GM19455 (cell line): ENCODE measurements at regions not wholly inside any gene's neighbourhood (a gene's known extent, or its start where the extent isn't known, plus 50 kb on each side); places are given as distances from the start of the nearest gene placed in this dataset.
A peak's percentile ranks its signal among the peaks of the same experiment; 100 is the strongest.
"Not testable (repeated sequence)": the region's sequence is repeated elsewhere in the genome, so short reads cannot be mapped to it uniquely, and the experiment has no call there.

Source experiments
- ATAC-seq: cut with Tn5 transposase; IDR thresholded peaks from one replicate; pipeline ENCODE4 v1.9.1; 2021; ENCODE audit not compliant: unreplicated experiment

GRCh38 chr1:99062192-99062591 lies 57.5 kb upstream of the PLPPR5 start:
- ATAC-seq, result no peak

- no peak for ATAC-seq
Measured at GRCh38 chr1:99069146-99069545, 64.5 kb upstream of the PLPPR5 start.

- not testable (repeated sequence) for ATAC-seq
Measured at GRCh38 chr1:99078529-99078928, 73.9 kb upstream of the PLPPR5 start.

- no peak for ATAC-seq
Measured at GRCh38 chr1:99082366-99082765, 77.7 kb upstream of the PLPPR5 start.

- no peak for ATAC-seq
Measured at GRCh38 chr1:99083338-99083737, 78.7 kb upstream of the PLPPR5 start.

GRCh38 chr1:99084562-99084961 lies 79.9 kb upstream of the PLPPR5 start:
- peak; percentile 80 for ATAC-seq

- no peak for ATAC-seq
Measured at GRCh38 chr1:99086057-99086456, 81.4 kb upstream of the PLPPR5 start.

- ATAC-seq, result no peak
Measured at GRCh38 chr1:99098589-99098988, 93.9 kb upstream of the PLPPR5 start.

- no peak for ATAC-seq
Measured at GRCh38 chr1:99106274-99106673, 101.6 kb upstream of the PLPPR5 start.

- no peak for ATAC-seq
Measured at GRCh38 chr1:99107680-99108079, 103.0 kb upstream of the PLPPR5 start.

- no peak for ATAC-seq
Measured at GRCh38 chr1:99110140-99111041, 105.7 kb upstream of the PLPPR5 start.

GRCh38 chr1:99115231-99115630 lies 110.6 kb upstream of the PLPPR5 start:
- no peak for ATAC-seq

- no peak for ATAC-seq
Measured at GRCh38 chr1:99119188-99119587, 114.5 kb upstream of the PLPPR5 start.

- no peak for ATAC-seq
Measured at GRCh38 chr1:99122039-99122438, 117.4 kb upstream of the PLPPR5 start.

GRCh38 chr1:99123936-99124335 lies 119.3 kb upstream of the PLPPR5 start:
- ATAC-seq, result no peak

- no peak for ATAC-seq
Measured at GRCh38 chr1:99131546-99131945, 126.9 kb upstream of the PLPPR5 start.

GRCh38 chr1:99133756-99134500 lies 129.3 kb upstream of the PLPPR5 start:
- ATAC-seq, result no peak

GRCh38 chr1:99137554-99138206 lies 126.6 kb upstream of the PLPPR4 start:
- no peak for ATAC-seq

GRCh38 chr1:99139876-99140275 lies 124.4 kb upstream of the PLPPR4 start:
- no peak for ATAC-seq

GRCh38 chr1:99146129-99146848 lies 118.0 kb upstream of the PLPPR4 start:
- no peak for ATAC-seq

- no peak for ATAC-seq
Measured at GRCh38 chr1:99149952-99150351, 114.3 kb upstream of the PLPPR4 start.
